ENCODE measurements at regions not wholly inside any gene's neighbourhood (a gene's known extent, or its start where the extent isn't known, plus 50 kb on each side); places are given as distances from the start of the nearest gene placed in this dataset.

DNA sequence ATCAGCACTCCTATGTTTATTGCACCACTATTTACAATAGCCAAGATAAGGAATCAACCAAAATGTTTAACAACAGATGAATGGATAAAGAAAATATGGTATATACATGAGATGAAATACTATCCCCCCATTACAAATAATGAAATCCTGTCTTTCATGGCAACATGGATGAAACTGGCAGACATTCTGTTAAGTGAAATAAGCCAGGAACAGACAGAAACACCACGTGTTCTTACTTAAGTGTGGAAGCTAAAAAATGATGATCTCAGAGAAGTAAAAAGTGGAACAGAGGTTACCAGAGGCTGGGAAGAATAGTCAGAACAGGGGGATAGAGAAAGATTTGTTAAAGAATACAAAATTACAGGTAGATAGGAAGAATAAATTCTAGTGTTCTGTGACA is 113.7 kb upstream of the MDM1 start:
- H3K27me3 ChIP-seq (ENCODE audit: insufficient read depth, poor library complexity, severe bottlenecking): no peaks in the 10 kb centered on the region
- no peak overlapping the region for H3K27ac ChIP-seq (replicated peaks)
- H3K4me3 ChIP-seq (replicated peaks; ENCODE audit: insufficient read depth, low read length): no peak overlapping the region
- TF ChIP-seq, protein P1, sequence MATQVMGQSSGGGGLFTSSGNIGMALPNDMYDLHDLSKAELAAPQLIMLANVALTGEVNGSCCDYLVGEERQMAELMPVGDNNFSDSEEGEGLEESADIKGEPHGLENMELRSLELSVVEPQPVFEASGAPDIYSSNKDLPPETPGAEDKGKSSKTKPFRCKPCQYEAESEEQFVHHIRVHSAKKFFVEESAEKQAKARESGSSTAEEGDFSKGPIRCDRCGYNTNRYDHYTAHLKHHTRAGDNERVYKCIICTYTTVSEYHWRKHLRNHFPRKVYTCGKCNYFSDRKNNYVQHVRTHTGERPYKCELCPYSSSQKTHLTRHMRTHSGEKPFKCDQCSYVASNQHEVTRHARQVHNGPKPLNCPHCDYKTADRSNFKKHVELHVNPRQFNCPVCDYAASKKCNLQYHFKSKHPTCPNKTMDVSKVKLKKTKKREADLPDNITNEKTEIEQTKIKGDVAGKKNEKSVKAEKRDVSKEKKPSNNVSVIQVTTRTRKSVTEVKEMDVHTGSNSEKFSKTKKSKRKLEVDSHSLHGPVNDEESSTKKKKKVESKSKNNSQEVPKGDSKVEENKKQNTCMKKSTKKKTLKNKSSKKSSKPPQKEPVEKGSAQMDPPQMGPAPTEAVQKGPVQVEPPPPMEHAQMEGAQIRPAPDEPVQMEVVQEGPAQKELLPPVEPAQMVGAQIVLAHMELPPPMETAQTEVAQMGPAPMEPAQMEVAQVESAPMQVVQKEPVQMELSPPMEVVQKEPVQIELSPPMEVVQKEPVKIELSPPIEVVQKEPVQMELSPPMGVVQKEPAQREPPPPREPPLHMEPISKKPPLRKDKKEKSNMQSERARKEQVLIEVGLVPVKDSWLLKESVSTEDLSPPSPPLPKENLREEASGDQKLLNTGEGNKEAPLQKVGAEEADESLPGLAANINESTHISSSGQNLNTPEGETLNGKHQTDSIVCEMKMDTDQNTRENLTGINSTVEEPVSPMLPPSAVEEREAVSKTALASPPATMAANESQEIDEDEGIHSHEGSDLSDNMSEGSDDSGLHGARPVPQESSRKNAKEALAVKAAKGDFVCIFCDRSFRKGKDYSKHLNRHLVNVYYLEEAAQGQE (IDR thresholded peaks at IDR 0.05; ENCODE audit: insufficient replicate concordance, low read depth): no peak
- TF ChIP-seq, protein P2, sequence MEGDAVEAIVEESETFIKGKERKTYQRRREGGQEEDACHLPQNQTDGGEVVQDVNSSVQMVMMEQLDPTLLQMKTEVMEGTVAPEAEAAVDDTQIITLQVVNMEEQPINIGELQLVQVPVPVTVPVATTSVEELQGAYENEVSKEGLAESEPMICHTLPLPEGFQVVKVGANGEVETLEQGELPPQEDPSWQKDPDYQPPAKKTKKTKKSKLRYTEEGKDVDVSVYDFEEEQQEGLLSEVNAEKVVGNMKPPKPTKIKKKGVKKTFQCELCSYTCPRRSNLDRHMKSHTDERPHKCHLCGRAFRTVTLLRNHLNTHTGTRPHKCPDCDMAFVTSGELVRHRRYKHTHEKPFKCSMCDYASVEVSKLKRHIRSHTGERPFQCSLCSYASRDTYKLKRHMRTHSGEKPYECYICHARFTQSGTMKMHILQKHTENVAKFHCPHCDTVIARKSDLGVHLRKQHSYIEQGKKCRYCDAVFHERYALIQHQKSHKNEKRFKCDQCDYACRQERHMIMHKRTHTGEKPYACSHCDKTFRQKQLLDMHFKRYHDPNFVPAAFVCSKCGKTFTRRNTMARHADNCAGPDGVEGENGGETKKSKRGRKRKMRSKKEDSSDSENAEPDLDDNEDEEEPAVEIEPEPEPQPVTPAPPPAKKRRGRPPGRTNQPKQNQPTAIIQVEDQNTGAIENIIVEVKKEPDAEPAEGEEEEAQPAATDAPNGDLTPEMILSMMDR (IDR thresholded peaks at IDR 0.05; ENCODE audit: insufficient read depth, low read length): no peak
- no peak for TF ChIP-seq GABPA (IDR thresholded peaks at IDR 0.05; ENCODE audit: low read depth)
- TF ChIP-seq POLR2AphosphoS5 (IDR thresholded peaks at IDR 0.05; ENCODE audit: low read depth): no peak
- no peak for TF ChIP-seq SPI1 (IDR thresholded peaks at IDR 0.05; ENCODE audit: borderline replicate concordance, low read depth)
- DNase-seq (ENCODE audit: low read depth in 1 of 2, low spot score in 1 of 2): no peak

DNA sequence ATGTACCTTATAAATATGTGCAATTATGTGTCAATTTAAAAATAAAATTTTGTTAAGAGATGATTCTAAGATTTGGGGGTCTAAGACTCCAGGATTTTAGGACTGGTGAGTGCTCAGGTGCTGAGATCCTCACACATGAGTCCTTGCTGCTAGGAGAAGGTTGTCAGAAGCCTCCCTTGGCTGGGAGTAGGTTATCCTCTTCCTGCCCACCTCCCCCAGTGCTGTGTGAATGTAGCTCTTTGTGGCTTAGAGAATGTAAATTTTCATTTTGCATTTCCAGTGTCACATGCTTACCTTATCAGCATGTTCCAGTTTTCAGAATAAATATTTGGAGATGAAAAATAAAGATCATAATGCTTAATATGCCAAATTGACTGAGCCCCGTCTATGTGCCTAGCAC is 114.2 kb upstream of the MDM1 start:
- TF ChIP-seq, protein P2 (IDR thresholded peaks at IDR 0.05; ENCODE audit: insufficient read depth, low read length): no peak
- TF ChIP-seq POLR2AphosphoS5 (IDR thresholded peaks at IDR 0.05; ENCODE audit: low read depth) (no peak), GABPA (IDR thresholded peaks at IDR 0.05; ENCODE audit: low read depth) (no peak), SPI1 (IDR thresholded peaks at IDR 0.05; ENCODE audit: borderline replicate concordance, low read depth) (no peak)
- TF ChIP-seq, protein P1 (IDR thresholded peaks at IDR 0.05; ENCODE audit: insufficient replicate concordance, low read depth): no peak

DNA sequence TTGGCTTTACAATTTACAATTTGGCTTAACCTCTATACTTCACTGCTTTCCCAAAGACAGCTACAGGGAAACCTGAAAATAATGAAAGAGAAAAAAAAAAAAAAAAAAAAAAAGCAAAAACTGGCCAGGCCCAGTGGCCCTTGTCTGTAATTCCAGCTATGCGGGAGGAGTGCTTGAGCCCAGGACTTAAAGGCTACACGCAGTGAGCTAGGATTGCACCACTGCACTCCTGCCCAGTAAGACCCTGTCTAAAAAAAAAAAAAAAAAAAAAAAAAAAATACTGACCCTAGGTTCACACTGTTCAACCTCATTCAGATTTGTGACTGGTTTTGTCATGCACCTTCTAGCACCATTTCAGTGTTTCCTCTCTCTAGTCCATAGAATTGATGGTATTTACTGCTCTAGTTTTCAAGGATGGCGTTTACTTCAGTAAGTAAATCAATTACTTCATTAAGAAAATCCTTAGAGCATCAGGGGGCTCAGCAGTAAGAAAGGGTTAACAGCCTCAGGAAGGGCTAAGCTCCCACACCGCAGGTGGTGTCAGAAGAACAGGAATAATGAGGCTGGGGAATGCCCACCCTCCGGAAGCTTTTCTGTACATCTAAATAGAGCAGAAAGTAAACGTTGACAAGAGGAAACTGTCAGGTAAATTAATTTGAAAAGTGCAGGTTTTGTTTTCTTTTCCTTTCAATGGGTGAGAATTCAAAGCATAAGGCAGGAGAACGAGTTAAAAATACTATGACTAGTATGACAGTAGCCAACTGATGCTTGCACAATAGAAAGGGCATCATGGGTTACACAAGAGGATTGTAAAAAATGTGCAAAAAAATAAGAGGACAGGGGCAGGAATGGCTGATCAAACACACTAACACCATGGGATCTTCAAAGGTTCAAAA is 115.0 kb upstream of the MDM1 start:
- TF ChIP-seq, protein P1 (IDR thresholded peaks at IDR 0.05; ENCODE audit: insufficient replicate concordance, low read depth): no peak
- no peak overlapping the region for H3K4me3 ChIP-seq (replicated peaks; ENCODE audit: insufficient read depth, low read length)
- DNase-seq (ENCODE audit: low read depth in 1 of 2, low spot score in 1 of 2): peak in 1 of 2 experiments; percentile 29
- H3K27ac ChIP-seq (replicated peaks): no peak overlapping the region
- no peaks in the 10 kb centered on the region for H3K27me3 ChIP-seq (ENCODE audit: insufficient read depth, poor library complexity, severe bottlenecking)

More for the DNA sequence above, 114.2 kb upstream of the MDM1 start:
- H3K27ac ChIP-seq (replicated peaks): no peak overlapping the region
- no peaks in the 10 kb centered on the region for H3K27me3 ChIP-seq (ENCODE audit: insufficient read depth, poor library complexity, severe bottlenecking)
- H3K4me3 ChIP-seq (replicated peaks; ENCODE audit: insufficient read depth, low read length): no peak overlapping the region
- DNase-seq (ENCODE audit: low read depth in 1 of 2, low spot score in 1 of 2): no peak
